Omental fat pad (tissue), 3 donors: ENCODE measurements at regions not wholly inside any gene's neighbourhood (a gene's known extent, or its start where the extent isn't known, plus 50 kb on each side); places are given as distances from the start of the nearest gene placed in this dataset.

Experiments used
- ATAC-seq: fragments of 150-250 bp; one replicate; pipeline ENCODE4 v1.9.1; 2016; ENCODE audit warnings: mild to moderate bottlenecking, moderate library complexity; ENCODE audit not compliant: low FRiP score
- DNase-seq: peaks from one replicate; pipeline ENCODE4 v3.0.0-alpha.2; 2019; ENCODE audit warnings: low spot score
- TF ChIP-seq, protein P1 (sequence below), 3 donors: fragments of 450-650 bp; IDR thresholded peaks; one replicate each; pipeline ENCODE4 v1.5.1; 2016 to 2017; ENCODE audit warnings: antibody characterized with exemption in 3 of 3, mild to moderate bottlenecking in 3 of 3, moderate library complexity in 2 of 3

DNA sequence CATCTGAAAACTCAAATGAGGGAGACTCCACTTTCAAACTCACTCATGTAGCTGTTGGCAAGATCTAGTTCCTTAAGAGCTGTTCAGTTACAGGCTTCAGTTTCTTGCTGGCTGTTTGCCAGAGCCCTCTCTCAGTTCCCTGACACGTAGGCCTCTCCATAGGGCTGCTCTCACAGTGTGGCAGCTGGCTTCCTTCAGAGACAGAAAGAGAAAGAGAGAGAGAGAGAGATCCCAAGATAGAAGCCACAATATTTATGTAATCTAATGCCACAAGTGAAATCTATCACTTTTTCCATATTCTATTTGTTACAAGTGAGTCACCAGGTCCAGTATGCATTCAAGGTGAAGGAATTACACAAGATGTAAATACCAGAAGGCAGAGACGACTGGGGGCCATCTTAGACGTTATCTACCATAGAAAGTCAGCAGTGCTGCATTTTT lies 168.8 kb downstream of the RCN1 start:
- DNase-seq, result no peak
- TF ChIP-seq, protein P1, sequence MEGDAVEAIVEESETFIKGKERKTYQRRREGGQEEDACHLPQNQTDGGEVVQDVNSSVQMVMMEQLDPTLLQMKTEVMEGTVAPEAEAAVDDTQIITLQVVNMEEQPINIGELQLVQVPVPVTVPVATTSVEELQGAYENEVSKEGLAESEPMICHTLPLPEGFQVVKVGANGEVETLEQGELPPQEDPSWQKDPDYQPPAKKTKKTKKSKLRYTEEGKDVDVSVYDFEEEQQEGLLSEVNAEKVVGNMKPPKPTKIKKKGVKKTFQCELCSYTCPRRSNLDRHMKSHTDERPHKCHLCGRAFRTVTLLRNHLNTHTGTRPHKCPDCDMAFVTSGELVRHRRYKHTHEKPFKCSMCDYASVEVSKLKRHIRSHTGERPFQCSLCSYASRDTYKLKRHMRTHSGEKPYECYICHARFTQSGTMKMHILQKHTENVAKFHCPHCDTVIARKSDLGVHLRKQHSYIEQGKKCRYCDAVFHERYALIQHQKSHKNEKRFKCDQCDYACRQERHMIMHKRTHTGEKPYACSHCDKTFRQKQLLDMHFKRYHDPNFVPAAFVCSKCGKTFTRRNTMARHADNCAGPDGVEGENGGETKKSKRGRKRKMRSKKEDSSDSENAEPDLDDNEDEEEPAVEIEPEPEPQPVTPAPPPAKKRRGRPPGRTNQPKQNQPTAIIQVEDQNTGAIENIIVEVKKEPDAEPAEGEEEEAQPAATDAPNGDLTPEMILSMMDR (IDR thresholded peaks at IDR 0.05), result no peak

DNA sequence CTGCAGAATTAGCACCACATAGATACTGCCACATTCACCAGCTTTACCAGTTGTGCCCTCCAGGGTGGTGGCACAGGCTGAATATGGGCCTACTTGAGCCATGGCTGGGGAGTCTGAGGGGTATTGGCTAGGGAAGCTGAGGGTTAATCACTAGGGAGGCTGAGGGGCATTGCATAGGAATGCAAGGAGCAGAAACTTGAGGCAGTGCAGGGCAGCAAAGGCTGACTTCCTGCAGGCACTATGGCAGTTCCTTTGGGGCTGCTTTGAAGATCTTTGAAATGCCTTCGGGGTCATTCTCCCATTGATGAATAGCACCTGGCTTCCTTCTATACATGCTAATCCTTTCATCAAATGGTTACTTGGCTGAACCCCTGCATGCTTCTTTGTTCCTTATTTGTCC lies 171.5 kb downstream of the RCN1 start:
- ATAC-seq (no peak), DNase-seq (no peak)
- TF ChIP-seq, protein P1 (IDR thresholded peaks at IDR 0.05), result no peak

More for the DNA sequence above, 168.8 kb downstream of the RCN1 start:
- ATAC-seq, result no peak

DNA sequence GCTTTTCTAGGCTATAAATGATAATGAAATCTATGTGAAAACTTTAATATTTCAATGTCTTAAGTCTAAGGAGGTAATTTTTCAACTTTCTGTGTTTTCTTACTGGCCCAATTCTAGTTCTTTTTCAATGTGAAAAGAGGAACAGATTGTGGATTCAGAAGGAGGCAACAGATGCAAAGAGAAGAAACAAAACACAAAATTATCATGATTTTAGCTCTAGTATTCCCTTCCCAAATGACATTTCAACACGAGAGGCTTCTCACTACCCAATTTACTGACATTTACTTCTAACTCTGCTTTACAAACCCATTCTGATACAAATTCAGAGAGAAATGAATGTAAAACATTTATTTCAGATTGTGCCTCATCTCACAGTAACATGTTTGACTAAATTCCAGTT lies 169.4 kb downstream of the WT1 start:
- TF ChIP-seq, protein P1 (IDR thresholded peaks at IDR 0.05), result no peak
- ATAC-seq (no peak), DNase-seq (no peak)

DNA sequence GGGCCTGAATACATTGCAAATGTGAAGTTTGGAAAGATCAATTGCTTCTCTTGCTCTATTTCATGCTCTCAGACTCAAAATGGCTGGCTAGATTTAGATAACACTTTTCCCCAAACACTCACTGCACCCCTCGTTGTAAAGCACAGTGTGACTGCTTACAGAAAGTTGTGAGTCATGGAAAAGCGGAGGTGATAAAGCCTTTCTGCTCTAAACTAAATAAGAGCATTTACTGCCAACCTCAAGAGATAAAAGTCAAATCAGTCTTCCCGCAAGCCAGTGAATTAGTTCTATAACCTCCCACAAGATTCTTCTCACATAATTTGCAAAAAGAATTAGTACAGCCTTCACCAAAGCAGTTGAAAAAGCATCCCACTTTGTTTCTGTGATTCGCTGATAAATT lies 168.7 kb downstream of the WT1 start:
- ATAC-seq (peak; percentile 89), DNase-seq (no peak)
- TF ChIP-seq, protein P1 (IDR thresholded peaks at IDR 0.05), result no peak

DNA sequence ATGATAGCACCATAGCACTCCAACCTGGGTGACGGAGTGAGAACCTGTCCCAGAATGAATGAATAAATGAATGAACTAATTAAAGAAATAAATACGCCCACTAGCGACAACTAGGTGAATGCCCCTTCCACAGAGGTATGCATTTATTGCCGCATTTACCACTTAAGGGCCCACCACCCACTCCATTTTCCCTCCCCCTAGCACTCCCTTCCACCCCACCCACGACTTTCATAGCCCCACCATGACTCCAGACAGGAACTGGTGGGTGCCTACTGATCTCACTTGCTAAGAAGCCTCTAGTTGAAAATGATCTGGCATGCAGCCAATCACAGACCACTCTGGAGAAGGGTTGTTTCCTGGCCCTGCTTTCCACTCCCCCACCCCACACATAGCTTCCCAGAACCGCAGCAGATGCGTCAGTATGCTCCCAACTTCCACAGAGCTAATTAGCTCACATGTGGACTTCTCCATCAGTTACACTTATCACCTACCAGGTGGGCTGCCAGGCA lies 167.6 kb downstream of the WT1 start:
- no peak for DNase-seq
- ATAC-seq, result peak; percentile 40
- TF ChIP-seq, protein P1 (IDR thresholded peaks at IDR 0.05), result no peak

DNA sequence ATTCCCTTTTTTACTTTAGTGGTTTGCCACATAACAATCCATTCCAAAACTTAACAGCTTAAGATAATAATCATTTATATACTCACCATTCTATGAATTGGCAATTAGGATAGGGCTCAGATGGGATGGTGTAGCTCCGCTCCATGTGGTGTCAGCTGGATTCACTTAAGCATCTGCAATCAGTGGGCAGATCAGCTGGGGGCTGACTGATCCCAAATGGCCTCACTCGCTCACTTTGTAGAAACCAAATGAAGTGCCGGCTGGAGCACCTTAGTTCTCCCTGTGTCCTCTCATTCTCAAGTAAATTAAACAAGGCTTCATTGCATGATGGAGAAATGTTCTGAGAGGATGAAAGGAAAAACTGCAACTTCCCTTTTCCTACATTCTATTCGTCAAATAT lies 161.4 kb downstream of the WT1 start:
- TF ChIP-seq, protein P1 (IDR thresholded peaks at IDR 0.05), result no peak
- DNase-seq, result no peak

DNA sequence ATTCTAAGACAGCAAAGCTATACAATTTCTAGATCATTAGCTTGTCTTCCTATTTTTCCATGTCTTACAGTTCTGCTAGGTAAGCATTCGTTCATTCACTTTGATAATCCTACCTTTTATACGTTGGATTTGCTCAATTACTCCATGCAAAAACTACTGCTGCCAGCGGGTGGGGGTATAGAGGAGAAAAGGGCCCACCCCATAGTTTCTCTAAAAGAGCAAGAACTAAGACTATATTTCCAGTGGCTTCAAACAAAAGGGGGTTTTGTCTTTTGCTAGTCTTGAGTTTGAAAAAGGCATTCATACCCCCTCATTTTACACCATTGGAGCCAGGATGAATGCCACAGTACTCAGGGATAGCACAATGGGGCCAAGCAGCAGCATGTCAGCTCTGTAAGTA lies 155.7 kb downstream of the WT1 start:
- DNase-seq (no peak), ATAC-seq (no peak)
- TF ChIP-seq, protein P1 (IDR thresholded peaks at IDR 0.05), result no peak

More for the DNA sequence above, 161.4 kb downstream of the WT1 start:
- ATAC-seq, result no peak
